SH-SY5Y (cell line): ENCODE measurements at regions not wholly inside any gene's neighbourhood (a gene's known extent, or its start where the extent isn't known, plus 50 kb on each side); places are given as distances from the start of the nearest gene placed in this dataset.

Experiments used
- GATA2 ChIP-seq: IDR thresholded peaks from 2 replicates; pipeline ENCODE4 v1.6.1; 2011; ENCODE audit warnings: mild to moderate bottlenecking, low read depth, low read length
- GATA3 ChIP-seq: IDR thresholded peaks from 2 replicates; pipeline ENCODE4 v1.6.1; 2011; ENCODE audit warnings: low read depth, mild to moderate bottlenecking, low read length, moderate library complexity

DNA sequence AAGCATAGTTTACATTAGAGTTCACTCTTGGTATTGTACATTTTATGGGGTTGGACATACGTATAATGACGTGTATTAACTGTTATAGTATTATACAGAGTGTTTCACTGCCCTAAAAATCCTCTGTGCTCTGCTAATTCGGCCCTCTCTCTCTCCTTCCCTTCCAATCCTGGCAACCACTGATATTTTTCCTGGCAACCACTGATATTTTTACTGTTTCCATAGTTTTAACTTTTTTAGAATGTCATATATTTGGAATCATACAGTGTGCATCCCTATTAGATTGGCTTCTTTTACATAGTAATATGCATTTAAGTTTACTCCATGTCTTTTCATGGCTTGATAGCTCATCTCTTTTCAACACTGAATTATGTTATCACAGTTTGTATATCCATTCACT is 526.7 kb downstream of the RIT2 start:
- TF ChIP-seq GATA2: no peak
- no peak for TF ChIP-seq GATA3
